Activated CD4-positive, alpha-beta T cell treated with anti-CD3 and anti-CD28 coated beads, Interleukin-2, amount 50 U/mL, for 1 hour (primary cell): ENCODE measurements at regions not wholly inside any gene's neighbourhood (a gene's known extent, or its start where the extent isn't known, plus 50 kb on each side); places are given as distances from the start of the nearest gene placed in this dataset.

Experiments
- DNase-seq: peaks from one replicate; pipeline ENCODE4 v3.0.0-alpha.2; 2020

- no peak for DNase-seq
These were observed 492.1 kb upstream of the MYT1L start for GRCh38 chr2:2823061-2823753.

DNA sequence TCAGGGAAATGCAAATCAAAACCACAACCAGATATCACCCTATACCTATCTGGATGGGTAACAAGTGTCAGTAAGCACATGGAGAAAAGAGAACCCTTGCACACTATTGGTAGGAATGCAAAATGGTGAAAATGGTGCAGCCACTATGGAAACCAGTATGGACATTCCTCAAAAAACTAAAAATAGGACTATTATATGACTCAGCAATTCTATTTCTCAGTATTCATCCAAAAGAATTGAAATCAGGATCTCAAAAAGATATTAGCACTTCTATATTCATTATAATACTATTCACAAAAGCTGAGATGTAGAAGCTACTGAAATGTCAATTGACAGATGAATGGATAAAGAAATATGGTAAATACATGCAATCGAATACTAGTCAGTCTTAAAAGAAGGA, 491.1 kb upstream of the MYT1L start:
- no peak for DNase-seq

- no peak for DNase-seq
These were observed 481.6 kb upstream of the MYT1L start for GRCh38 chr2:2812648-2813047.

GRCh38 chr2:2812117-2812516, 481.0 kb upstream of the MYT1L start:
- no peak for DNase-seq

GRCh38 chr2:2810504-2810903, 479.4 kb upstream of the MYT1L start:
- no peak for DNase-seq

GRCh38 chr2:2809771-2810170, 478.7 kb upstream of the MYT1L start:
- DNase-seq: no peak

- DNase-seq: no peak
These were observed 477.5 kb upstream of the MYT1L start for GRCh38 chr2:2808551-2809058.

- DNase-seq: no peak
These were observed 475.6 kb upstream of the MYT1L start for GRCh38 chr2:2806711-2807110.

GRCh38 chr2:2805263-2805662, 474.2 kb upstream of the MYT1L start:
- DNase-seq: no peak

GRCh38 chr2:2804528-2804927, 473.5 kb upstream of the MYT1L start:
- DNase-seq: no peak

DNA sequence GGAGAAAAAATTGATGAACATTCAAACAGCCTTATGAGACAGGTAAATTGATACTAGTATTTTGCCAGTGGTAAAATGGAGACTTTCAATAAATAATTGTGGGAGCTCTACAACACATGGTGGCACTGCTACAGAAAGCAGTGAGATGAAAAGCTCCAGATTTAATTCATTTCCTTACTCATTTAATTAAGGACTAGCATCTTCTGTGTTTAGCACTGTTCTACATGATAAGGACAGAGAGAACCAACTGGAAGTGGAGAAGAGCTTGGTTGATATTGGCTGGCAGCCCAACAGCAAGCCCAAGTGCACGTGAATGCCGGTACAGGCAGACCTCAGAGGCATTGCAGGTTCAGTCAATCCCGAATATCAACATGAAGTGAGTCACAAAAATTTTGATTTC, 470.4 kb upstream of the MYT1L start:
- DNase-seq: no peak

- DNase-seq: no peak
These were observed 469.6 kb upstream of the MYT1L start for GRCh38 chr2:2800697-2801096.

- DNase-seq: no peak
These were observed 468.9 kb upstream of the MYT1L start for GRCh38 chr2:2800001-2800400.

DNA sequence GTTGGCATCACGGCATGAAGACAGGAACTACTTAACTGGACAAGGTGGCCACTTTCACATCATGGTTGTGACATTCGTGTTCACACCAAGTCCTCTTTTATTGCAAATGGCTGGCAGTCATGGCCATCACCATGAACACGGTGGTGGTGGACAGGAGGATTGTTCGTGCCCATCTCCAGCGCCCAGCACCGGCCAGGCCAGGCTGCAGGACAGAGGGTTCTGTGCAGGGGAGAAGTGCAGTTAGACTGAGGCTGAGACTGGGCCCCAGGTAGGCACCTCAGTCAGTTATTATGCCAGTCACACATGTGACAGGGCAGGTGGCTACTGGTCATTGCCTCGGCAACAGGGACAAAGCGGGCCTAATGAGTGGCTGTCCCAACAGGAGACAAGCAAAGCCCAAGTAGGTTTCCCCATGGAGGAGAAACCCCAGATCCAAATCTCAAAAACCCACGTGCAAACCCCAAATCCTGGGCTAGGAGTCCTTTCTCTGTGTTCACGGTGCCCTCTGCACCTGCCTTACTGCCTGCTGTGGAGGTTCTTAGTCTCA, 468.1 kb upstream of the MYT1L start:
- no peak for DNase-seq

DNA sequence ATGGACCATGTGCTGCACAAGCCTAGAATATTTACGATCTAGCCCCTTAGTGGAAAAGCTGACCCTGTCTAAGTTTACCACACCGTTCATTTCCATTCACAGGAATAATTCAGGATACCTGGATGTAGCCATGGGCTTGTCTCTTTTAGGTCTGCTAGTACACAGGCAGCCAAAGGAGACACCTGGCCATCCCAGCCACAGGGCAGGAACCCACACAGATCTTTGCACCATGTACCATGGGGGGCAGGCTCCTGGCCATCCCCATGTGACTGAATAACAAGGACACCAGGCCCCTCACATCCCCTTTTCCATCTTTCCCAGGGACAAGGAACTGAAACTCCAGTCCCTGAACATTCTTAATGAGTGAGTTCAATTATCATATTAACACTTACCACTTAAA, 467.3 kb upstream of the MYT1L start:
- DNase-seq: no peak

DNA sequence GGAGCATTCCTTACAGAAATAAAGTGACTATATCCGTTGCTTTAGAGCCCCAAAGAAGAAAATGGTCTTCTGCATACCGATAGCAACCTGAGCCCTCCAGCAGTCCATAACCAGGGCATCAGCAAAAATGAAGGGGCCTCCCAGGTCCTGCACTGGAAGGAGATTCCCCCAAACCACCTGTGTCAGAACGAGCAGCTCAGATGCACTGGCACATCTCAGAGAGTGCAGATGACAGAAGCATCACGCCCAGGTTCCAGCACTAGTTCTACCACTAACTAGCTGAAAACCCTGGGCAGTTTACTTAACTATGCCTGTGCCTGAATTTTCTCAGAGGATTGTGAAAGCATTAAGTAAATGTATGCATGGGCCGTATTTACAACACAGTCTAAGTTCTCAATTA, 466.7 kb upstream of the MYT1L start:
- DNase-seq: no peak

GRCh38 chr2:2796207-2796606, 465.1 kb upstream of the MYT1L start:
- DNase-seq: no peak

DNA sequence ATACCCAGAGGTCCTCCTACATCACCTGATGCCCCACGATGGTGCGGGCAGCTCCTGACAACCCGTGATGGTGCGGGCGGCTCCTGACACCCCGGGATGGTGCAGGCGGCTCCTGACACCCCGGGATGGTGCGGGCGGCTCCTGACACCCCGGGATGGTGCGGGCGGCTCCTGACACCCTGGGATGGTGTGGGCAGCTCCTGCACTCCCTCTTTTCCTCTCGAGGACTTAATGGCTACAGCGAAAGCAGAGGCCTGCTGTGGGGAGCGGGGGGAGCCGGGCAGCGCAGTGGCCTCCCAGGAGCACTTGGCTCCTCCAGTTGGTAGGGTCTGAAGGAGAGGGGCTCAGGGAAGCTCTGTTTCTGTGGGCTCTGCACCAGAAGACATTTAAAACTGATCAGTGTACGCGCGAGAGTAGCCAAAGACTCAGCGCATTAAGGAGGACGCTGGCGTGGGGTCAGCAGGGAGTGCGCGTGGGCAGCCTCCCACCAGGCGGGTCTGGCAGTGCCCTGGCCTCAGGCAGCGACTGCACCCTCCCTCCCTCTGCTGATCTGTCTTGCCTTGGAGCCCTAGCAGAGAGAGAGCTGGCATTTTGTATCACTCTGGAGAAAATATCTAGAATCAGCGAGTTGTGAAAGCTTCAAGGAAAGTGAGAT, 464.5 kb upstream of the MYT1L start:
- no peak for DNase-seq

DNA sequence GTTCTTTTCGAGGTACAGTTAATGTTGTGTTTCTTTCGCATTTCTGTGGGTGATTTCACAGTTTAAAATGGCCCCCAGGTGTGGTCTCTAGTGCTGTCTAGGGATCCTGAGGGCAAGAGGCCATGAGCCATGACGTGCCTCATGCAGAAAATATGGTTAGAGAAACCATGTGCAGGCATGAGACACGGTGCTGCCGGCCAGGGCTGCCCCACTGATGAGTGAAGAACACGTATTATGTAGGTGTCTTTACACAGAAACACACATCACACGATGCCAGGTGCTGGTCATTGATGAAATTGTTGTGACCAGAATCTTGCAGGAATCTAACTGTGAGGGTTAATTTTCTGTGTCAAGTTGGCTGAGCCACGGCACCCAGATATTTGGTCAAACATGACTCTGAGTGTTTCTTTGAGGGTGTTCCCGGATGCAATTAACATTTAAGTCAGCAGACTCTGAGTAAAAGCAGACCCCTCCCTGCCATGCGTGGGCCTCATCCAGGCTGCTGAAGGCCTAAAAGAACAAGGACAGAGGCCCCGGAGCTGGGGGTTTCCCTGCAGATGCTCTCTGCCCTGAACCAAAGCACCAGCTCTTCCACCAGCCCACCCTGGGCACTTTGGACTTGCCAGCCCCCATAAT, 463.0 kb upstream of the MYT1L start:
- DNase-seq: no peak

GRCh38 chr2:2793514-2793913, 462.4 kb upstream of the MYT1L start:
- DNase-seq: no peak

GRCh38 chr2:2791606-2792005, 460.5 kb upstream of the MYT1L start:
- no peak for DNase-seq

DNA sequence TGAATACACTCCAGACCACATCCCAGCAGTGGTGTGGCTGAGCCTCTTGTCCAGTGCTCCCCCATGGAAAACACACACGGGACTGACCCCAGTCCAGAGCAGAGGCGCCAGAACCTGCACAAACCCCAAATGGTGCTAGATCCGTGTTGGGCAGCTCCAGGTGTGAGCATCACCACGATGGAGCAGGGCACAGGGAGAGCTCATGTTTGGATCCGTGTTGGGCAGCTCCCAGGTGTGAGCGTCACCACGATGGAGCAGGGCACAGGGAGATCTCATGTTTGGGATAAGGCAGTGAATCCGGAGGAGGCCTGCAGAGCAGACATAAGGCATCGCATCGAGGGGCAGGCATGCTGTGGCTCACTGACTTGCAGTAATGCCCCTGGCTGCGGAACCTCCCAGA, 460.0 kb upstream of the MYT1L start:
- DNase-seq: no peak

- no peak for DNase-seq
These were observed 457.0 kb upstream of the MYT1L start for GRCh38 chr2:2788076-2788475.

DNA sequence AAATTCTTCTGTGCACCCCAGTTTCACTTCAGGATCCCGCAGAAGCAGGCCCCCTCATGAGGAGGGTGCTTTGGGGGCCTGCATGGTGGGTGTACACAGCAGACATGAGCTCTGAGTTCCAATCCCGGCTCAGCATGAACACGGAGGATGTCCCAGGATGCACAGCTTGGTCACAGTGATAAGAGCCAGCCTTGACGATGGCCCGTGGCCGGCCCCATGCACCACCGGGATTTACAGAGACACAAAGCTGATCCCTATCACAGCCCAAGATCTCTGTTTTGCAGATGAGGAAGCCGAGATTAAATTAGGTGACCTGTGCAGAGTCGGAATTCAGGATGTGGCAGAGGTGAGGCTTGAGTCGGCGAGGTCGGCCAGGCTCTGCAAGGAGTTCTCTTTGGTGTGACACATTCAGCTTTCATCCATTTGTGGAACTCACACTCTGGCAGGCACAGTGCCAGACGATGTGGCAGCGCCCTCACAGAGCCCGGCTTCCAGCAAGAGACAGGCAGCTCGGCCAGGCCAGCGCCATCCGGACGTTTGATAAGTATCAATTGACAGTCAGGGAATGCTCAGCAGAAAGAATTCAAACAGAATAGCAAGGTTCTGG, 456.3 kb upstream of the MYT1L start:
- DNase-seq: no peak
